Stomach (tissue), 8 donors: ENCODE measurements at regions not wholly inside any gene's neighbourhood (a gene's known extent, or its start where the extent isn't known, plus 50 kb on each side); places are given as distances from the start of the nearest gene placed in this dataset.

Source experiments
- DNase-seq, 2 donors: peaks; one replicate each; pipeline versions ENCODE4 v3.0.0 to v3.0.0-alpha.2; 2013 to 2019
- H3K27ac ChIP-seq, 5 donors: fragments of 200-600 bp in 4 of 5; sonication (generic) in 4 of 5; one replicate each; pipeline ENCODE4 v1.5.1; 2013 to 2019; ENCODE audit warnings: mild to moderate bottlenecking in 1 of 5, moderate library complexity in 1 of 5
- H3K27me3 ChIP-seq, 3 donors: fragments of 200-600 bp; sonication (generic); one replicate each; pipeline ENCODE4 v1.5.1; 2017 to 2019; ENCODE audit warnings: mixed run types in 1 of 3
- H3K36me3 ChIP-seq, 4 donors: fragments of 200-600 bp; sonication (generic); 1 replicate in 3 of 4; 2 replicates in 1 of 4; pipeline ENCODE4 v1.5.1; 2016 to 2019
- H3K4me1 ChIP-seq, 4 donors: fragments of 200-600 bp; sonication (generic); one replicate each; pipeline ENCODE4 v1.5.1; 2016 to 2019
- H3K4me3 ChIP-seq, 4 donors: fragments of 200-600 bp; sonication (generic) in 3 of 4; one replicate each; pipeline ENCODE4 v1.5.1; 2016 to 2019; ENCODE audit warnings: mild to moderate bottlenecking in 1 of 4
- H3K9me3 ChIP-seq, 4 donors: fragments of 200-600 bp; sonication (generic); one replicate each; pipeline ENCODE4 v1.5.1; 2016 to 2019
- CTCF ChIP-seq, 7 experiments: fragments of 450-650 bp in 4 of 7; fragments of 200-600 bp in 3 of 7; sonication (generic) in 3 of 7; IDR thresholded peaks; one replicate each; pipeline ENCODE4 v1.5.1; 2016 to 2019; ENCODE audit warnings: antibody characterized with exemption in 7 of 7, control low read depth in 2 of 7, mild to moderate bottlenecking in 1 of 7
- EP300 ChIP-seq: sonication (generic); formaldehyde crosslinking; IDR thresholded peaks from one replicate; pipeline ENCODE4 v1.6.1; 2017; ENCODE audit warnings: antibody characterized with exemption
- POLR2A ChIP-seq, 4 donors: fragments of 450-650 bp; IDR thresholded peaks; one replicate each; pipeline ENCODE4 v1.6.1; 2016; ENCODE audit warnings: antibody characterized with exemption in 4 of 4, control low read depth in 2 of 4, mild to moderate bottlenecking in 1 of 4, moderate library complexity in 1 of 4
- POLR2AphosphoS5 ChIP-seq, 3 donors: sonication (generic); formaldehyde crosslinking; IDR thresholded peaks; one replicate each; pipeline ENCODE4 v1.6.1; 2016; ENCODE audit warnings: antibody characterized with exemption in 3 of 3
- WGBS, 5 donors: extraction: QIAGEN DNeasy Blood & Tissue Kit in 3 of 5; methylation state at CpG; one replicate each; pipeline versions ENCODE4 v1.1.5 to v1.1.7; 2013 to 2018; 5-methylcytosine and 5-hydroxymethylcytosine counted together
- intact Hi-C: fragments of 100-400 bp; cut with DNase I; formaldehyde crosslinking; loops from one replicate; pipeline ENCODE4 v1.15.1; 2023; ENCODE audit warnings: low total_unique reads
- donor health status: healthy with polysubstance abuse.
- donor health status: Bipolar disorder and iron deficiency.
- donor health status: healthy.

GRCh38 chr13:85930108-85930507, 130.9 kb upstream of the SLITRK6 start:
- intact Hi-C loops: no loop called here
- H3K9me3 ChIP-seq: peaks cover 2 to 16% (median 14%) of the 10 kb centered on the region in 4 donors
- no peak for TF ChIP-seq POLR2AphosphoS5 (IDR thresholded peaks at IDR 0.05)
- TF ChIP-seq EP300: no peak
- no peak for TF ChIP-seq POLR2A (IDR thresholded peaks at IDR 0.05)
- TF ChIP-seq CTCF (IDR thresholded peaks at IDR 0.05): no peak
- H3K4me3 ChIP-seq: no peak overlapping the region
- DNase-seq: no peak
- no peak overlapping the region for H3K27ac ChIP-seq
- H3K4me1 ChIP-seq: no peaks in the 10 kb centered on the region
- H3K27me3 ChIP-seq: no peaks in the 10 kb centered on the region
- no peaks in the 10 kb centered on the region for H3K36me3 ChIP-seq
- 13 to 39% (median 20%) methylated on average over 2 of the region's 2 CpGs for WGBS, 5 donors

- Histone ChIP-seq H3K27me3 (no peaks in the 10 kb centered on the region), H3K4me1 (no peaks in the 10 kb centered on the region), H3K36me3 (no peaks in the 10 kb centered on the region), H3K27ac (no peak overlapping the region), H3K9me3 (peaks cover 0 to 14% (median 4%) of the 10 kb centered on the region in 4 donors), H3K4me3 (no peak overlapping the region)
- intact Hi-C loops: no loop called here
- WGBS, 5 donors: 67 to 87% (median 74%) methylated on average over 1 of the region's 1 CpG
- DNase-seq: no peak
- no peak for TF ChIP-seq EP300
- no peak for TF ChIP-seq POLR2A (IDR thresholded peaks at IDR 0.05)
- no peak for TF ChIP-seq CTCF (IDR thresholded peaks at IDR 0.05)
- TF ChIP-seq POLR2AphosphoS5 (IDR thresholded peaks at IDR 0.05): no peak
Measured at GRCh38 chr13:85910962-85911361, 111.7 kb upstream of the SLITRK6 start.

- 69 to 77% (median 74%) methylated on average over 2 of the region's 2 CpGs for WGBS, 5 donors
- no peaks in the 10 kb centered on the region for H3K4me1 ChIP-seq
Measured at GRCh38 chr13:85900521-85900920, 101.3 kb upstream of the SLITRK6 start.

GRCh38 chr13:85896516-85897450, 97.6 kb upstream of the SLITRK6 start:
- no peak for DNase-seq
- H3K4me1 ChIP-seq: no peaks in the 10 kb centered on the region
- no peaks in the 10 kb centered on the region for H3K9me3 ChIP-seq
- H3K27ac ChIP-seq: no peak overlapping the region
- intact Hi-C loops: no loop called here
- H3K27me3 ChIP-seq: no peaks in the 10 kb centered on the region
- no peaks in the 10 kb centered on the region for H3K36me3 ChIP-seq
- WGBS, 5 donors: 73 to 89% (median 81%) methylated on average over 2 to 3 of the region's 3 CpGs
- no peak overlapping the region for H3K4me3 ChIP-seq
- TF ChIP-seq EP300: no peak
- no peak for TF ChIP-seq POLR2AphosphoS5 (IDR thresholded peaks at IDR 0.05)
- no peak for TF ChIP-seq CTCF (IDR thresholded peaks at IDR 0.05)
- TF ChIP-seq POLR2A (IDR thresholded peaks at IDR 0.05): no peak

More at GRCh38 chr13:85900521-85900920, 101.3 kb upstream of the SLITRK6 start:
- Histone ChIP-seq H3K36me3 (no peaks in the 10 kb centered on the region), H3K27me3 (no peaks in the 10 kb centered on the region), H3K4me3 (no peak overlapping the region), H3K27ac (no peak overlapping the region), H3K9me3 (peaks cover 0 to 5% (median 0%) of the 10 kb centered on the region in 4 donors)
- TF ChIP-seq POLR2A (IDR thresholded peaks at IDR 0.05) (no peak), CTCF (IDR thresholded peaks at IDR 0.05) (no peak), EP300 (no peak), POLR2AphosphoS5 (IDR thresholded peaks at IDR 0.05) (no peak)
- DNase-seq: no peak
- intact Hi-C loops: no loop called here
